H1 (cell line): ENCODE measurements at regions not wholly inside any gene's neighbourhood (a gene's known extent, or its start where the extent isn't known, plus 50 kb on each side); places are given as distances from the start of the nearest gene placed in this dataset.

Source experiments
- CTCF ChIA-PET: fragments of 300-600 bp; sonication (Branson Sonifier 250); formaldehyde crosslinking; loops from one replicate; lab custom pipeline; 2021; ENCODE audit not compliant: partially characterized antibody; lab: Charles Lee
- POLR2A ChIA-PET: fragments of 300-600 bp; sonication (Branson Sonifier 250); formaldehyde crosslinking; loops from one replicate; lab custom pipeline; 2021; ENCODE audit warnings: inconsistent platforms; ENCODE audit not compliant: partially characterized antibody; lab: Charles Lee
- DNase-seq, 2 experiments: peaks; one replicate each; pipeline versions ENCODE4 v3.0.0 to v3.0.0-alpha.2; 2010 to 2022; ENCODE audit warnings: low spot score in 2 of 2, low read depth in 1 of 2, mixed read lengths in 1 of 2
- FAIRE-seq: peaks from 2 replicates; lab custom pipeline; 2011; peaks lifted over from hg19 to GRCh38; lab: Jason Lieb, UNC
- H2AFZ ChIP-seq: 2 replicates; pipeline ENCODE4 v1.8.1; 2012; ENCODE audit warnings: low read length, inconsistent platforms
- H2AK5ac ChIP-seq: 2 replicates; pipeline ENCODE4 v1.6.1; 2013; ENCODE audit warnings: low read depth, low read length
- H2BK120ac ChIP-seq: replicated peaks from 2 replicates; pipeline ENCODE3; 2013; ENCODE audit warnings: low read depth, low read length, inconsistent platforms
- H2BK12ac ChIP-seq: 2 replicates; pipeline ENCODE4 v1.6.1; 2013; ENCODE audit warnings: low read depth, low read length
- H2BK15ac ChIP-seq: 2 replicates; pipeline ENCODE4 v1.6.1; 2013; ENCODE audit warnings: low read length
- H2BK20ac ChIP-seq: 2 replicates; pipeline ENCODE4 v1.6.1; 2013; ENCODE audit warnings: low read length
- H2BK5ac ChIP-seq: 2 replicates; pipeline ENCODE4 v1.6.1; 2013; ENCODE audit warnings: low read depth, low read length
- H3K14ac ChIP-seq: 2 replicates; pipeline ENCODE4 v1.6.1; 2013; ENCODE audit warnings: inconsistent platforms; ENCODE audit not compliant: insufficient read length
- H3K18ac ChIP-seq: 2 replicates; pipeline ENCODE4 v1.6.1; 2013; ENCODE audit warnings: low read length; ENCODE audit errors: extremely low read depth
- H3K23ac ChIP-seq: 2 replicates; pipeline ENCODE4 v1.6.1; 2013; ENCODE audit warnings: inconsistent platforms; ENCODE audit not compliant: insufficient read length
- H3K23me2 ChIP-seq: 2 replicates; pipeline ENCODE4 v1.6.1; 2013; ENCODE audit warnings: low read depth, low read length
- H3K27ac ChIP-seq: 2 replicates; pipeline ENCODE4 v1.6.1; 2011; ENCODE audit warnings: low read depth, low read length, inconsistent platforms
- H3K27me3 ChIP-seq, 4 experiments: replicated peaks in 1 of 4; 1 replicate in 1 of 4; 2 replicates in 3 of 4; pipeline versions ENCODE4 v1.6.1 to v1.8.1; 2011 to 2013; ENCODE audit warnings: low read length in 3 of 4, mild to moderate bottlenecking in 3 of 4, inconsistent platforms in 2 of 4, mixed read lengths in 2 of 4, moderate library complexity in 1 of 4; ENCODE audit not compliant: control insufficient read depth in 3 of 4, insufficient read depth in 3 of 4; ENCODE audit errors: extremely low read depth in 1 of 4
- H3K36me3 ChIP-seq, 4 experiments: 2 replicates each; pipeline versions ENCODE4 v1.6.1 to v1.8.1; 2011 to 2013; ENCODE audit warnings: mild to moderate bottlenecking in 4 of 4, low read length in 3 of 4, moderate library complexity in 2 of 4, control low read depth in 1 of 4, inconsistent platforms in 1 of 4; ENCODE audit not compliant: insufficient read depth in 4 of 4, control insufficient read depth in 2 of 4
- H3K4ac ChIP-seq: replicated peaks from 2 replicates; pipeline ENCODE3; 2013; ENCODE audit warnings: low read length, low read depth, mixed read lengths, inconsistent platforms; ENCODE audit not compliant: insufficient read length
- H3K4me1 ChIP-seq, 4 experiments: replicated peaks in 1 of 4; 1 replicate in 1 of 4; 2 replicates in 3 of 4; pipeline versions ENCODE4 v1.6.1 to v1.8.1; 2011 to 2013; ENCODE audit warnings: low read length in 3 of 4, inconsistent platforms in 2 of 4, mixed read lengths in 1 of 4; ENCODE audit not compliant: insufficient read depth in 4 of 4, control insufficient read depth in 3 of 4
- H3K4me2 ChIP-seq, 2 experiments: 2 replicates each; pipeline versions ENCODE4 v1.6.1 to v1.8.1; 2011 to 2013; ENCODE audit warnings: low read depth in 2 of 2, low read length in 2 of 2, control low read depth in 1 of 2, inconsistent platforms in 1 of 2, mild to moderate bottlenecking in 1 of 2; ENCODE audit not compliant: insufficient read depth in 1 of 2
- H3K4me3 ChIP-seq, 4 experiments: fragments of 200-600, 300-600 bp in 1 of 4; sonication (generic), shearing (Covaris generic), sonication (Bioruptor Twin) in 1 of 4; 2 replicates each; pipeline versions ENCODE4 v1.5.1 to v1.8.1; 2011 to 2016; ENCODE audit warnings: low read length in 4 of 4, low read depth in 3 of 4, control low read depth in 2 of 4, inconsistent platforms in 2 of 4, mild to moderate bottlenecking in 2 of 4, mixed read lengths in 1 of 4, moderate library complexity in 1 of 4; ENCODE audit not compliant: insufficient read depth in 2 of 4; ENCODE audit errors: extremely low read depth in 1 of 4
- H3K56ac ChIP-seq: replicated peaks from 2 replicates; pipeline ENCODE3; 2013; ENCODE audit warnings: low read depth, mild to moderate bottlenecking, mixed read lengths, low read length, inconsistent platforms; ENCODE audit not compliant: insufficient read length
- H3K79me1 ChIP-seq: 2 replicates; pipeline ENCODE4 v1.6.1; 2013; ENCODE audit warnings: low read depth, low read length, control low read depth
- H3K79me2 ChIP-seq, 2 experiments: 2 replicates each; pipeline versions ENCODE4 v1.6.1 to v1.8.1; 2012 to 2013; ENCODE audit warnings: low read length in 2 of 2, mild to moderate bottlenecking in 2 of 2, inconsistent platforms in 1 of 2; ENCODE audit not compliant: insufficient read depth in 2 of 2, control insufficient read depth in 1 of 2
- H3K9ac ChIP-seq, 4 experiments: replicated peaks in 1 of 4; 1 replicate in 1 of 4; 2 replicates in 3 of 4; pipeline versions ENCODE4 v1.6.1 to v1.8.1; 2011 to 2013; ENCODE audit warnings: low read depth in 3 of 4, low read length in 3 of 4, control low read depth in 2 of 4, mild to moderate bottlenecking in 2 of 4, moderate library complexity in 2 of 4, inconsistent platforms in 1 of 4; ENCODE audit errors: extremely low read depth in 1 of 4
- H3K9me3 ChIP-seq, 2 experiments: 2 replicates each; pipeline versions ENCODE4 v1.6.1 to v1.8.1; 2012 to 2013; ENCODE audit warnings: mild to moderate bottlenecking in 2 of 2, moderate library complexity in 2 of 2, control low read depth in 1 of 2, inconsistent platforms in 1 of 2, low read depth in 1 of 2, low read length in 1 of 2, mixed read lengths in 1 of 2; ENCODE audit not compliant: insufficient read depth in 2 of 2
- H4K20me1 ChIP-seq, 2 experiments: replicated peaks in 1 of 2; 2 replicates each; pipeline versions ENCODE3 to v1.8.1; 2011 to 2013; ENCODE audit warnings: inconsistent platforms in 2 of 2, low read length in 2 of 2, mild to moderate bottlenecking in 1 of 2; ENCODE audit not compliant: insufficient read depth in 2 of 2, control insufficient read depth in 1 of 2
- H4K5ac ChIP-seq: 2 replicates; pipeline ENCODE4 v1.6.1; 2013; ENCODE audit warnings: low read length, low read depth, mixed read lengths, inconsistent platforms; ENCODE audit not compliant: insufficient read length
- H4K8ac ChIP-seq: 2 replicates; pipeline ENCODE4 v1.8.0; 2013; ENCODE audit warnings: mild to moderate bottlenecking, moderate library complexity, low read length, inconsistent platforms; ENCODE audit not compliant: insufficient read depth; ENCODE audit errors: extremely low read depth
- H4K91ac ChIP-seq: replicated peaks from 2 replicates; pipeline ENCODE3; 2013; ENCODE audit warnings: low read length, mixed read lengths, inconsistent platforms; ENCODE audit not compliant: insufficient read length
- ASH2L ChIP-seq: fragments of 200-600, 300-600 bp; sonication (generic); IDR thresholded peaks from one replicate; pipeline ENCODE4 v1.7.1; 2017; ENCODE audit warnings: low read length
- ATF2 ChIP-seq: IDR thresholded peaks from 2 replicates; pipeline ENCODE4 v1.6.1; 2012; ENCODE audit warnings: low read length, inconsistent platforms
- BRCA1 ChIP-seq: IDR thresholded peaks from 2 replicates; pipeline ENCODE4 v1.6.1; 2012; ENCODE audit warnings: low read depth, low read length, improper control_type of control experiment
- CBX5 ChIP-seq: fragments of 300-800, 300-1000 bp; sonication (generic); IDR thresholded peaks from 2 replicates; pipeline ENCODE4 v1.7.1; 2016; ENCODE audit warnings: antibody characterized with exemption, low read length, low read depth
- FOSL1 ChIP-seq: IDR thresholded peaks from 2 replicates; pipeline ENCODE4 v1.6.1; 2011; ENCODE audit warnings: mild to moderate bottlenecking, low read depth, low read length, moderate library complexity; ENCODE audit not compliant: insufficient read depth
- GTF2F1 ChIP-seq: IDR thresholded peaks from 2 replicates; pipeline ENCODE4 v1.6.1; 2012; ENCODE audit warnings: low read depth, low read length, improper control_type of control experiment, borderline replicate concordance
- JUN ChIP-seq: IDR thresholded peaks from 2 replicates; pipeline ENCODE4 v1.6.1; 2011; ENCODE audit warnings: low read depth, mild to moderate bottlenecking, improper control_type of control experiment, low read length
- JUND ChIP-seq: IDR thresholded peaks from 2 replicates; pipeline ENCODE4 v1.6.1; 2011; ENCODE audit warnings: mild to moderate bottlenecking, improper control_type of control experiment, low read length
- KDM1A ChIP-seq: fragments of 200-600, 300-600 bp; sonication (generic); IDR thresholded peaks from 2 replicates; pipeline ENCODE4 v1.7.1; 2016; ENCODE audit warnings: mild to moderate bottlenecking, low read length, borderline replicate concordance
- RFX5 ChIP-seq: IDR thresholded peaks from 2 replicates; pipeline ENCODE4 v1.6.1; 2011; ENCODE audit warnings: low read depth, low read length, improper control_type of control experiment, borderline replicate concordance
- SIN3A ChIP-seq, 2 experiments: IDR thresholded peaks in 1 of 2; conservative IDR thresholded peaks in 1 of 2; 2 replicates each; pipeline ENCODE4 v1.6.1; 2011 to 2012; ENCODE audit warnings: low read length in 2 of 2, improper control_type of control experiment in 1 of 2, low read depth in 1 of 2, mild to moderate bottlenecking in 1 of 2
- SRF ChIP-seq: IDR thresholded peaks from 2 replicates; pipeline ENCODE4 v1.6.1; 2011; ENCODE audit warnings: mild to moderate bottlenecking, low read depth, low read length, moderate library complexity
- SUZ12 ChIP-seq: fragments of 200-600 bp; sonication (generic); IDR thresholded peaks from 2 replicates; pipeline ENCODE4 v1.6.1; 2012; ENCODE audit warnings: mild to moderate bottlenecking, inconsistent platforms, low read length, moderate library complexity, mixed read lengths
- WGBS, 2 experiments: shearing (Covaris generic) in 1 of 2; methylation state at CpG; one replicate each; pipeline versions ENCODE4 v1.1.6 to v1.1.7; 2013 to 2015; ENCODE audit warnings: low lambda C conversion rate in 2 of 2, mixed read lengths in 2 of 2, inconsistent platforms in 1 of 2, low coverage in 1 of 2, missing lambda C conversion rate in 1 of 2; ENCODE audit not compliant: insufficient replicate concordance in 2 of 2, insufficient coverage in 1 of 2, insufficient read length in 1 of 2; ENCODE audit errors: extremely low coverage in 1 of 2, missing lambda C conversion rate in 1 of 2; 5-methylcytosine and 5-hydroxymethylcytosine counted together

- Histone ChIP-seq H2AK5ac (no peak overlapping the region), H2BK20ac (no peak overlapping the region), H3K56ac (no peak overlapping the region), H3K4ac (no peak overlapping the region), H2BK5ac (no peak overlapping the region), H3K4me3 (no peak overlapping the region), H2BK15ac (no peak overlapping the region), H3K79me1 (no peaks in the 10 kb centered on the region), H4K20me1 (no peaks in the 10 kb centered on the region), H4K91ac (no peak overlapping the region), H2BK120ac (no peak overlapping the region), H3K27me3 (no peaks in the 10 kb centered on the region), H3K79me2 (no peaks in the 10 kb centered on the region), H3K36me3 (no peaks in the 10 kb centered on the region), H4K8ac (no peak overlapping the region), H3K4me1 (peaks cover 0 to 2% (median 0%) of the 10 kb centered on the region in 4 experiments; a peak in 1 of 7 replicates), H3K9me3 (0 out of 4 replicates have a peak, but pooled peaks cover 0 to 4% of the 10 kb centered on the region in 2 experiments), H3K9ac (no peak overlapping the region), H3K18ac (no peak overlapping the region), H3K27ac (no peak overlapping the region), H4K5ac (no peak overlapping the region), H3K23ac (no peak overlapping the region), H3K4me2 (no peak overlapping the region), H3K14ac (no peak overlapping the region), H3K23me2 (no peaks in the 10 kb centered on the region), H2AFZ (no peak overlapping the region), H2BK12ac (no peak overlapping the region)
- CTCF ChIA-PET = no interaction called here
- WGBS, 2 experiments = 80% methylated on average over 2 of the region's 2 CpGs; no CpG with 5 or more reads in 1 of the 2 experiments
- FAIRE-seq (no peak), DNase-seq (no peak)
- POLR2A ChIA-PET = interaction anchor here (0.7 kb wide), 1 partner anchor 24 kb away, joined by 3 read pairs; no protein-coding TSS in a partner anchor
- TF ChIP-seq JUND (no peak), RFX5 (no peak), BRCA1 (no peak), GTF2F1 (no peak), CBX5 (no peak), ASH2L (no peak), ATF2 (no peak), SRF (no peak), SUZ12 (no peak), JUN (no peak), SIN3A (conservative IDR thresholded peaks at IDR 0.05 in 1 of 2, IDR thresholded peaks at IDR 0.05 in 1 of 2; ENCODE audit: low read depth in 1 of 2, low read length in 2 of 2) (no peak), KDM1A (no peak), FOSL1 (no peak)
Measured at GRCh38 chr11:33529461-33529860, 171.2 kb downstream of the C11orf91 start.
